A549 (cell line): ENCODE measurements at regions not wholly inside any gene's neighbourhood (a gene's known extent, or its start where the extent isn't known, plus 50 kb on each side); places are given as distances from the start of the nearest gene placed in this dataset.

ENCODE experiments used
- ATAC-seq, 2 experiments: fragments of 200-7000 bp in 1 of 2; fragments of >200 bp in 1 of 2; cut with Nextera tagmentation in 1 of 2; cut with Tn5 transposase in 1 of 2; 3 replicates each; pipeline versions ENCODE4 v1.8.0 to v1.9.1; 2018 to 2020; ENCODE audit warnings: mild to moderate bottlenecking in 1 of 2, moderate library complexity in 1 of 2
- CTCF ChIA-PET: fragments of 300-600 bp; sonication (Branson Sonifier 250); formaldehyde crosslinking; extraction: SDS; loops from one replicate; lab custom pipeline; 2021; ENCODE audit warnings: antibody characterized with exemption, inconsistent platforms; lab: Yijun Ruan, JAX
- POLR2A ChIA-PET: fragments of 350-600 bp; formaldehyde crosslinking; extraction: SDS; loops from one replicate; lab custom pipeline; 2021; ENCODE audit warnings: antibody characterized with exemption, inconsistent platforms; lab: Yijun Ruan, JAX
- DNase-seq, 2 experiments: peaks; one replicate each; pipeline versions ENCODE4 v3.0.0 to v3.0.0-alpha.2; 2011 to 2016; ENCODE audit warnings: low read depth in 1 of 2, low spot score in 1 of 2
- FAIRE-seq: peaks from 2 replicates; lab custom pipeline; 2011; peaks lifted over from hg19 to GRCh38; lab: Jason Lieb, UNC
- H3K27ac ChIP-seq, 2 experiments: fragments of >200 bp; sonication (Bioruptor Twin); formaldehyde crosslinking; 3 replicates each; pipeline ENCODE4 v1.5.1; 2016 to 2017
- H3K4me1 ChIP-seq: fragments of >200 bp; sonication (Bioruptor Twin); formaldehyde crosslinking; 3 replicates; pipeline ENCODE4 v1.6.1; 2016
- H3K4me2 ChIP-seq: fragments of >200 bp; sonication (Bioruptor Twin); formaldehyde crosslinking; 3 replicates; pipeline ENCODE4 v1.6.1; 2016
- H3K4me3 ChIP-seq: fragments of >200 bp; sonication (Bioruptor Twin); formaldehyde crosslinking; 3 replicates; pipeline ENCODE4 v1.5.1; 2016
- H3K9me3 ChIP-seq: fragments of >200 bp; sonication (Bioruptor Twin); formaldehyde crosslinking; 3 replicates; pipeline ENCODE4 v1.6.1; 2016
- CHD4 ChIP-seq: fragments of 200-600 bp; sonication (generic); IDR thresholded peaks from 2 replicates; pipeline ENCODE4 v1.6.1; 2016; ENCODE audit warnings: antibody characterized with exemption, mild to moderate bottlenecking, borderline replicate concordance
- E2F6 ChIP-seq: IDR thresholded peaks from 2 replicates; pipeline ENCODE4 v1.6.1; 2012; ENCODE audit warnings: low read depth, borderline replicate concordance
- ESRRA ChIP-seq: fragments of 150-350 bp; IDR thresholded peaks from 2 replicates; pipeline ENCODE4 v1.6.1; 2014; ENCODE audit warnings: mild to moderate bottlenecking, low read length, borderline replicate concordance
- FOSB ChIP-seq: fragments of 250-450 bp; sonication (Bioruptor Pico); IDR thresholded peaks from 2 replicates; pipeline ENCODE4 v1.5.0; 2020; ENCODE audit warnings: mild to moderate bottlenecking, moderate library complexity
- FOXS1 ChIP-seq: fragments of 250-450 bp; sonication (Bioruptor Pico); IDR thresholded peaks from 2 replicates; pipeline ENCODE4 v1.5.0; 2020; ENCODE audit warnings: mild to moderate bottlenecking, moderate library complexity
- GATA3 ChIP-seq: IDR thresholded peaks from 2 replicates; pipeline ENCODE4 v1.6.1; 2012; ENCODE audit warnings: borderline replicate concordance
- HEYL ChIP-seq: fragments of 250-450 bp; sonication (Bioruptor Pico); IDR thresholded peaks from 2 replicates; pipeline ENCODE4 v1.8.0; 2021; ENCODE audit warnings: mild to moderate bottlenecking, moderate library complexity
- HOXB13 ChIP-seq: fragments of 250-450 bp; sonication (Bioruptor Pico); IDR thresholded peaks from 2 replicates; pipeline ENCODE4 v1.5.0; 2020; ENCODE audit warnings: low read depth, mild to moderate bottlenecking, moderate library complexity
- JUNB ChIP-seq: fragments of >200 bp; sonication (Bioruptor Twin); formaldehyde crosslinking; IDR thresholded peaks from 2 replicates; pipeline ENCODE4 v1.6.1; 2016
- MAFK ChIP-seq: fragments of 450-650 bp; IDR thresholded peaks from 2 replicates; pipeline ENCODE4 v1.6.1; 2014; ENCODE audit not compliant: partially characterized antibody
- MAX ChIP-seq: IDR thresholded peaks from 2 replicates; pipeline ENCODE4 v1.6.1; 2012
- MYC ChIP-seq: IDR thresholded peaks from 2 replicates; pipeline ENCODE4 v1.6.1; 2012; ENCODE audit warnings: mild to moderate bottlenecking, inconsistent platforms, low read length, improper control_type of control experiment, borderline replicate concordance
- NPAS2 ChIP-seq: fragments of 250-450 bp; sonication (Bioruptor Pico); IDR thresholded peaks from 2 replicates; pipeline ENCODE4 v1.8.0; 2022; ENCODE audit warnings: mild to moderate bottlenecking, moderate library complexity, borderline replicate concordance
- NR3C1 ChIP-seq: fragments of >200 bp; sonication (Bioruptor Twin); formaldehyde crosslinking; IDR thresholded peaks from 3 replicates; pipeline ENCODE4 v1.6.1; 2017
- POLR2AphosphoS2 ChIP-seq: conservative IDR thresholded peaks from 2 replicates; pipeline ENCODE4 v1.6.1; 2012; ENCODE audit warnings: low read length, improper control_type of control experiment, inconsistent platforms
- RCOR1 ChIP-seq: fragments of 150-350 bp; IDR thresholded peaks from 2 replicates; pipeline ENCODE4 v1.6.1; 2014; ENCODE audit warnings: antibody characterized with exemption, low read length, low read depth
- REST ChIP-seq: fragments of 200-600 bp; sonication (generic); IDR thresholded peaks from 2 replicates; pipeline ENCODE4 v1.6.1; 2016; ENCODE audit warnings: antibody characterized with exemption, mild to moderate bottlenecking, moderate library complexity
- SREBF2 ChIP-seq: fragments of 450-650 bp; IDR thresholded peaks from 2 replicates; pipeline ENCODE4 v1.6.1; 2014; ENCODE audit warnings: mild to moderate bottlenecking, moderate library complexity
- USF2 ChIP-seq: fragments of 450-650 bp; IDR thresholded peaks from 2 replicates; pipeline ENCODE4 v1.6.1; 2014; ENCODE audit warnings: antibody characterized with exemption
- WGBS: methylation state at CpG from one replicate; pipeline ENCODE4 v1.1.6; 2017; ENCODE audit errors: missing lambda C conversion rate; 5-methylcytosine and 5-hydroxymethylcytosine counted together

- TF ChIP-seq USF2: no peak
- no peak for TF ChIP-seq NR3C1
- TF ChIP-seq MAX: no peak
Observed at GRCh38 chr2:151091583-151091982, 170.1 kb downstream of the RBM43 start (continued).

GRCh38 chr2:151087377-151087776, 174.3 kb downstream of the RBM43 start:
- Histone ChIP-seq H3K4me2 (no peak overlapping the region), H3K4me1 (no peaks in the 10 kb centered on the region), H3K27ac (no peak overlapping the region), H3K4me3 (no peak overlapping the region), H3K9me3 (no peaks in the 10 kb centered on the region)
- no peak for DNase-seq
- CTCF ChIA-PET: no interaction called here
- TF ChIP-seq CHD4: no peak
- no peak for TF ChIP-seq RCOR1
- no peak for TF ChIP-seq REST
- no peak for TF ChIP-seq POLR2AphosphoS2
- no peak for TF ChIP-seq FOSB (CRISPR knock-in tag)
- TF ChIP-seq JUNB: no peak
- TF ChIP-seq MAFK: no peak
- TF ChIP-seq MYC: no peak
- no peak for TF ChIP-seq NPAS2
- TF ChIP-seq FOXS1 (CRISPR knock-in tag): no peak
- no peak for TF ChIP-seq ESRRA
- FAIRE-seq: no peak
- POLR2A ChIA-PET: no interaction called here
- no peak for ATAC-seq
- WGBS: 30% methylated on average over 3 of the region's 3 CpGs

- ChIA-PET POLR2A (no interaction called here), CTCF (no interaction called here)
- FAIRE-seq (no peak), DNase-seq (no peak), ATAC-seq (no peak)
- Histone ChIP-seq H3K4me3 (no peak overlapping the region), H3K4me2 (no peak overlapping the region), H3K27ac (no peak overlapping the region), H3K9me3 (no peaks in the 10 kb centered on the region), H3K4me1 (no peaks in the 10 kb centered on the region)
- 2% methylated on average over 1 of the region's 1 CpG for WGBS
- TF ChIP-seq HOXB13 (no peak), E2F6 (no peak), SREBF2 (no peak), HEYL (CRISPR knock-in tag) (no peak), GATA3 (no peak)
Observed at GRCh38 chr2:151085181-151085611, 176.5 kb downstream of the RBM43 start.
